Activated CD8-positive, alpha-beta memory T cell treated with anti-CD3 and anti-CD28 coated beads for 36 hours (primary cell): ENCODE measurements at regions not wholly inside any gene's neighbourhood (a gene's known extent, or its start where the extent isn't known, plus 50 kb on each side); places are given as distances from the start of the nearest gene placed in this dataset.
"Not testable (repeated sequence)": the region's sequence is repeated elsewhere in the genome, so short reads cannot be mapped to it uniquely, and the experiment has no call there.

Experiments used
- CTCF ChIA-PET: fragments of 350-600 bp; sonication (Branson Sonifier 250); formaldehyde crosslinking; loops from one replicate; lab custom pipeline; 2021; ENCODE audit warnings: antibody characterized with exemption; lab: Charles Lee
- POLR2A ChIA-PET: fragments of 350-600 bp; sonication (Branson Sonifier 250); formaldehyde crosslinking; loops from one replicate; lab custom pipeline; 2021; ENCODE audit warnings: antibody characterized with exemption; lab: Charles Lee

DNA sequence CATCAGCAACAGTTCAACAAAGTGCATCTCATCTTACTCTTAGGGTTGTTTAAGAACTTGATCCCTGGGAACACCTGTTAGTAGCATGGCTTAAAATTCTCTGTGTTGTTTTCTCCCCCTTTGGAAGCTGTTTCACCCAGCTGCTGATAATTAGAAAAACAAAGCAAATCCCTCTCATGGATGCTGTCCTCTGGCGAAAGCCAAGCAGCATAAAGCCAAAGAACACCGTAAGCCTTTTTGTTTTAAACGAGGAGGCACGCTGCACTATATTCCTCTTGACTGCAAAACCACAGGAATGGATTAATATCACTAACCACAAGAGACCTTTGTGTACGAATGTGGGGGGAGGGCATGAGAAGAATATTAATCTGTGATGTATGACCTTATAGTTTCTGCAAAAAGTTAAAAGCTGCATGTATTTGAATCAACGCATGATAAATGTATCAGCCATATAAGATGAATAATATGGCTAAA lies 923.2 kb downstream of the LTN1 start:
- ChIA-PET CTCF (no interaction called here), POLR2A (no interaction called here)

DNA sequence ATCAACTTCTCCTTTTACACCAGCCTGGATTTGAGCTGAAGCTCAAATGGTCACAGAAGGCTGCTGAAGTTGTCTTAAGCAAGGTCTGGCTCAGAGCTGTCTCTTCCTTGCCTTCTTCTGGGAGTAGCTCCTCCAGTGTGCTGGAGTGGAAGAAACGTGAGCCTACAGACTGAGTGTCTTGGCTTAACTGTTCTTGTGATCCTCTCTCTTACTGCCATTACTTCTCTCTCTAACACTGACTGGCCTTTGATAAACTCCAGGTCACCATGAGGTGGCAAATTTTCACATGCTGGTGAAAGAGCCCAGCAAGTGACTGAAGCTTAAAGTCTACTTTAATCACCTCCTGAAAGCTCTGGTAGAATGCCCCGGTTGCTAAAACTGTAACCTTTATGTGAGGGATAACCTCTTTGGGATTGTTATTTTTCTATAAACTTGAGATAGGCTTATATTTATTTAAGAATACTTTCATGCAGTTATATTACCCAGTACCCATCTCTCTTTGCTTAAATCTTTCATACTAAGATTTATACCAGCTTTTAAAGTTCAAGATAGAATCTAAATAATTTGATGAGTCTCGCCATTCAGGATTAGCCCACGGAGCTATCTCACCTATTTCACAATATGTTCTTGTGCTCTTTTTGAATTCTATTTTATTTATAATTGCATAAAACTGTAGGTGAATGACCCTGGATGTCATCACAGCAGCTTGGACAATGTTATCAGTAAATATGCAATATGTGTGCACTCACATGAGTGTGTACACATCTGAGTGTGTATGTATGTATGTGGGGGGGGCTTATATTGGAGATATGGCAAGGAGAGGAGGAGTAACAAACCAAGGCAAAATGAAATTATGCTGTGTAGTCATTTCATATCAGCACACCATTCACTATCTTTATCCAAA lies 924.0 kb downstream of the LTN1 start:
- ChIA-PET POLR2A (no interaction called here), CTCF (no interaction called here)

DNA sequence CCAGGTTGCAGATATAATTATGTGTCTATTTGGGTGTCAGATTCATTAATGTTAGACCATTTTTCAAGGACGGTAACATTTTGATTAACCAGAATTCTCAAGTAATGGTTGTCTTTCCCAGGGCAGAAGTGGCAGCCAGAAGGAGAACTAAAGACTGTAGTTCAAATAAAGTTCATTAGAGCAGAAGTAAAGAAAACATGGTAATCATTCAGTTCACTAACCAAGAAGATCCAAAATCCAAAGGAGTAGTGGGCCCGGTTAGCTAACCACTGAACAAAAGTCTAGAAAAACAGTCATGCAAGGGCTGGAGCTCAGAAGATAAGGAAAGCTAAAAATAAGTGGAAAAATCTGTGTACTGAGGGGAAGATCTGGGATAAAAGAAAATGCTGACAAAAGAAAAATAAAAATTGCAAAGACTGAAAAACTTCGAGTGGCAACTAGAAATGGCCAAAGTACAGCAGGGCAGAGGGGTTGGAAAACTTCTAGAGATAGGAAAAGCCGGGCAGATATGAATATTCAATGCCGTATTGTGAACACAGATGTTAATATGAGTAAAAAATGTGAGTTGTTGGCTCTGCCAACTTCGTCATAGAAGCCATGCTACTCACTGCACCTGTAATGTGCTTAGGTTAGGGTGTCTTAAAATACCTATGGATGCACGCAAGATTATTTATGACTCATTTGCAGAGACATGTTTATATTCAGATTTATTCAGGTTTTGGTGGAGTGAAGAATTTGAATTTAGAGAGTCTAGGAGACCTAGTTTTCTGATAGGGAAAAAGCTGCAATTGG lies 925.9 kb downstream of the LTN1 start:
- POLR2A ChIA-PET = interaction anchor here (0.7 kb wide), 1 partner anchor 289 kb away, joined by 3 read pairs; no protein-coding TSS in a partner anchor

DNA sequence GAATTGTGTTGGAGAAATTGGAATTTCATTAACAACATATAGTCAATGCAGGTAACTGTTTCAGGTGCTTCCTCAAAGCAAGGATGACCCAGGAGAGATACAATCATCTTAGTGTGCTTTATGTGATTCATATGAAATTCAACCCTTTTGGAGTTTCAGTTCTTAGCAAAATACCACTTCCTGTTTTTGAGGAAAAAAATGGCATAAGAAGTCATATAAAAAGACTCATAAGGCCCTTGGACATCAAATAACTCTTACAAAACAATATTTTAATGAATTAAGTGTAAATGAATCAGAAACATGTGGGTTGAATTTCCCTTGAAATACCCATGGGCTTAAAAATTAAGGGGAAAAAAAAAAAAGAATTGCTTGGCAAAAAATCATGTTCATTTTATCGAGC lies 926.6 kb downstream of the LTN1 start:
- POLR2A ChIA-PET = interaction anchor here (0.7 kb wide), 1 partner anchor 288 kb away, joined by 3 read pairs; no protein-coding TSS in a partner anchor

More for the DNA sequence above, 925.9 kb downstream of the LTN1 start:
- CTCF ChIA-PET = no interaction called here

DNA sequence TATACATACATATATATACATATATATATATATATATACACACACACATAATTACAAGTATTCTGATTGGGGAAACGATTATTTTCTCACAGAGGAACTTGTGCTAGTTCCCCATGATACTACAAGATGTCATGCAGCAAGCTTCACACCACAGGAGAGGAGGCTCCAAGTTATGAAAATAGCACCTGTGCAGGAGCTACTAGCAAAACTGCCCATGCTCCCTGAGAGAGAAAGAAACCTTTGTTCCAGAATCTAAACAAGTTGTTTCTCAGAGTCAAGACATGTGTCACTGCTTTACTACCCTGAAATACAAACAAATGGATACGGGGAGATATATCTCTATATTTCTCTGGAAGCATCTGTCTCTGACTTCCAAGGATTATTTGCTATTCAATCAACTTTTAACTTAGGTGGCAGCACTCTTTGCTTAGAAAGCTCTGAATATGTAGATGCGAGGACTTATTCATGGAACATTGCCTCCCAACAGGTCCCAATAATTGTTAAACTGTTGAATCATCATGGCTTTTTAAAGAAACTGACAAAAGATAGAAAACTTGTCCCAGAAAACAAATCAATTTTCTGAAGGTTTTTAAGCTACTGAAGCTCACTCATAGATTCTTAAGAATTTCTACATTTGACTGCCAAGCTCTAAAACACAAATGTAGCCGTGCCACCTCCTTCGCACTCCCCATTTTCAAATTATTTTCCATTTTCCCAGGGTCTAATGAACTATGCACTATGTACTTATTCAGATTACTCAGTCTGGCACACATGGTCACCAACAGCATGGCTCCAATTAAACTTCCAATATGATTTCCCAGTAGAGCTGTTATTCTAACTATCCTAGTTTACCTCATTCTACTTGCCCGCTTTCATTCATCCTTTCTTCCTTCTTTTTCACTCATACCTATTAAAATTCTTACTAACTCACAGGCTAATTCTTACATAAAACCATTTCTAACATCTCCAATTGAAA lies 929.1 kb downstream of the LTN1 start:
- ChIA-PET POLR2A (no interaction called here), CTCF (no interaction called here)

More for the DNA sequence above, 926.6 kb downstream of the LTN1 start:
- CTCF ChIA-PET = no interaction called here

DNA sequence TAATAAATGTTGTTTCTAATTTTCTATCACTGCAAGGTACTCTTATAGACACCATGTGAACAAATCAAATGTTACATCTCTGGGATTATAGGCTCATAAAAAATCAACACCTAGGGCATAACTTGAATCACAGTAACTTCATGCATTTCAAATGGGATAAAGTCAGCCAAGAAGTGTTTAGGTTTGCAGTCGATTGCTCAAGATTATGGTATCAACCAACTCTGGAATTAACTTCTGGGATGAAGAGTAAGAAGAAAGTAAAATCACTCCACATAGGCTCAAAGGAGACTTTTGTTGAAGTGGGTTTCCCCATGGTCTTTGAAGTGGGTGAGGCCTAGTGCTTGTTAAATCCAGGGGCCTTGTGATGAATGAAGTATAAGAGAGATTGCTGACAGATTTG lies 939.7 kb downstream of the LTN1 start:
- CTCF ChIA-PET, POLR2A ChIA-PET: not testable (repeated sequence)

DNA sequence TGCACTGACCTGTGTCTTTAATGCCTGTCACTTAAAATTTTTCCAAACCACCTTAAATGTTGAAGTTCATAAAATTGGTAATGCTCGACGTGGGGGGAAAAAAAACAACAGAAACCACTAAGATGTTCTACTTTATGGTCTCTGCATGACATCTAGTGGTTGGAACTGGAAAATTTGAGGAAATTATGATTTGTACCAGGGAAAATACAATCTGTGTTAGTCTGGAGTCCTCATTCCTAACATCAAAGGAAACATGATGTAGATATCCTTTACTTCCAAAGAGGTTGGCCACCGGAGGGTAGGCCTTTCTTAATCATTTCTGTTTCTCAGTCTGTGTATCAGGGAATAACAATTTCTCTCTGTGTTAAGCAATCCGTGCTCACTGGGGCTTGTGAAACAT lies 941.0 kb downstream of the LTN1 start:
- POLR2A ChIA-PET, CTCF ChIA-PET: not testable (repeated sequence)

DNA sequence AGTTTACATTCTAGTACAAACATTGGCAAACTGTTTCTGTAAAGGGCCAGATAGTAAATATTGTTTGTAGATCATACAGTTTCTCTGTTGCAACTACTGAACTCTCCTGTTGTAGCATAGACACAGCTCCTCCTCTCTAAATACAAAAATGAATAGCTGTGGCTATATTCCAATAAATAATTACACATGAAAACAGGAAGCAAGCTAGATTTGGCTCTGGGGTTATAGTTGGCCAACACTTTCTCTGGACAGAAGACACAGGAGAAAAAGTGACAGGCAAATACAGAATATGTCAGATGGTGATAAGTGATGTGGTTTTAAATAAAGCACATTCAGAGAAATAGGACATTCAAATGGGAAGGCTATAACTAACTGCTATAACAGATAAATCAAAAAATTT lies 957.0 kb downstream of the LTN1 start:
- CTCF ChIA-PET, POLR2A ChIA-PET: not testable (repeated sequence)

DNA sequence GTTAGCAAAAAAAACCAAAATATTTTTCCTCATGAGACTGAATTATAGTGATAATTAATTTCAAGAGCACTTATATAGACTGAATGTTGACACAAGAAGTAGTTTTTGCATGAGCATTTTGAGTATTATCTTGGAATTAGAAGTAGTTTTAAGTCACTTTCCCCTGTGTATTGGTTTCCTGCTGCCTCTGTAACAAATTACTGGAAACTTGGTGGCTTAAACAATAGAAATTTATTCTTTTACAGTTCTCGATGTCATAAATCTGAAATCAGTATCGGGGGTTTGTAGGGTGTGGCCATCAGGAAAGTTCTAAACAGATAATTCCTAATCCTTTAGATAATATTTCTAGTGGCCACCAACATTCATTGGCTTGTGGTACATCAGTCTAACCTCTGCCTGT lies 957.8 kb downstream of the LTN1 start:
- CTCF ChIA-PET, POLR2A ChIA-PET: not testable (repeated sequence)

DNA sequence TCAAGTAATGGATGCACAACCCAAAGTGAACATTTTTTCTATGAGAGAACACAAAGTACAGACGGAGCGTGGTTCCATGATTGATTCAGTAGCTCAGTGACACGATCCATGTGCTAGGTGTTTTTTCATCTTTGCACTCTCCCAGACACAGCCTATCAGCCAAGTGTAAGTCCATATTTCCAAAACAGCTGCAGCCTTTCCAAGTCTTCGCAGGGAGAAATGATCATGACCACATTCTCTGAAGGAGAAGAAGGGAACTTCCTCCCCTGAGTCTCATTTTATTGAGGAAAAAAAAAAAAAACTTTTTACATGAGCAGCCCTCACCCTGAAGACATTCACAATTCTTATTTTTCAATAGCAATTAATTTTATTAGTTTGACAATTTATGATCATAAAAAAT lies 958.3 kb downstream of the LTN1 start:
- POLR2A ChIA-PET, CTCF ChIA-PET: not testable (repeated sequence)

DNA sequence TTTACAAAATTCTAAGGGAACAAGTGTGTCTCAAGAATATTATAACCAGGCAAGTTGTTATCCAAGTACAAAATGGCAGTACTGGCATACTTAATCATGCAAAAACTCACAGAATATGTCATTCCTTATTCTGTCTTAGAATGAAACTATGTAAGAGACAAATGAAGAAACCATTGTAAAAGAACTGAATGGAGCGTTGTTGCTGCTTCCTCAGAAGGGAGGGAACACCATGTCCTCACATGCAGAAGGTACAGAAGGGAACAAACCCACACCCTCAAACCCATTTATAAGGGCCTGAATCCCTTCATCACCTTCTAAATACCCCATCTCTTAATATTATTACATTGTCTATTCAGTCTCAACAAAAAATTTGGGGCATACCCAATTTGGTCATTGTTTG lies 960.0 kb downstream of the LTN1 start:
- POLR2A ChIA-PET, CTCF ChIA-PET: not testable (repeated sequence)

DNA sequence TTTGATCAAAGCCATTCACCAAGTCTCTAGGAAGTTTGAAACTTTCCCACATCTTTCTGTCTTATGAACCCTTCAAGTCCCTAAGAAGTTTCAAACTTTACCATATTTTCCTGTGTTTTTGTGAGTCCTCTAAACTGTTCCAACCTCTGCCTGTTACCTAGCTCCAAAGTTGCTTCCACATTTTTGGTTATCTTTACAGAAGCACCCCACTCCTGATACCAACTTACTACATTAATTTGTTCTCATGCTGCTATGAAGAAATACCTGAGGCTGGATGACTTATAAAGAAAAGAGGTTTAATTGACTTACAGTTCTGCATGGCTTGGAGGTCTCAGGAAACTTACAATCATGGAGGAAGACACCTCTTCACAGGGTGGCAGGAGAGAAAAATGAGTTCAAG lies 961.6 kb downstream of the LTN1 start:
- CTCF ChIA-PET, POLR2A ChIA-PET: not testable (repeated sequence)

DNA sequence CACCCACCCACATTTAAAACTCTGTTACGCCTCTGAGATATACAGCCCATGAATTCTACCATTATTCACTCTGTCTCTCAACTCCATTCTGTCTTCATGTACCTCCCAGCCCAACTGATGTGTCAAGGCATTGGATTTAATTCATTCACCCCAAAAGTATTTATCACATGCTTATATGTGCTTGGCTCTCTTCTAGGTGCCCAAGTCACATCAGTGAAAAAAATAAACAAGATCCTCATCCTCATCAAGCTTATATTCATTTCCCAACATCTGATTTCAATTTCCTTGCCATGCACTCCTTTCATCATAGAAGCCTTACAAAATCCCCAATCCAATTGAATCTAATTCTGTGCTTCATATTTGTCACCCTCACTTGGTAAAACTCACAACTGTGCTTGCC lies 967.6 kb downstream of the LTN1 start:
- POLR2A ChIA-PET = no interaction called here
- CTCF ChIA-PET = no interaction called here

DNA sequence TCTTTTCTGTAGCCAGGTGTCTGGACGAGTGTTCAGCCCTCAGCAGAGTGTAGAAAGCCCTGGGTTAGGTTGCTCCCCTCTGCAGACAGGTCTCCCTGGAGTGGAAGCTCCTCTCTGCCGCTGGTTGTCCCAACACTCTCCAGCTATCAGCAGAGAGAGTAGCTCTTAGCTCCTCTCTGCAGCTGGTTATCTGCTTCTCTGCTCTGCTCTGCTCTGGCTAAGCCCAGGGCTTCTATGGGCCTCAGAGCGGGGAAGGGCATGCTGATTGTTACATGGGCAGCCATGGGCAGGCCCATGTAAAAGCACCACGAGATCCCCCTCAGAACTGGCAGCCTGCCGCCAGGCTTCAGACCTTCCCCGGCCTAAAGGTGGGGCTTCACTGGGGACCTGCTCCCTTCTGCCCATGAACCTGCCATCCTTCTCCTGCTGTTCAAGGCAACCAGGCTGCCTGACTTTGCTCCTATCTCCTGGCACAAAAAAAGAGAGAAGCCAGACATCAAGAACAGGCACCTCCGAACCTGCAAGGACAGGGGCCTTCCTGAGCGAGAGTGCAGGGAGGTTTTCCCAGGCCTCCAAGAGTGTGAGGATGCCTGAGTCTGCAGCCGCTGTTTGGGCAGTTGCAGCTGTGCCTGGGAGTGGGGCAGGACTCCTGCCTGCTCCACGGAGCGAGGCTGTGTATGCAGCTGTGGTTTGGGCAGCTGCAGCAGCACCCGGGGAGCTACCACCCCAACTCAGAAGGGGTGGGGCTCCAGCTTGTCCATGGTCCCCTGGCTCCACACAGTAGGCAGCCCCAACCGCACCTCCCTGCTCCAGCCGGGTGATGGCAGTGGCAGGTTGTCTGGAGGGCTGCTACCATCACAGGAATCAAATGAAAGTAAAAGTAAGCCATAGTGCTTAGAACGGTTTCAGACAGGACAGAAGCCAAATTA lies 973.7 kb downstream of the LTN1 start:
- ChIA-PET CTCF (no interaction called here), POLR2A (no interaction called here)

DNA sequence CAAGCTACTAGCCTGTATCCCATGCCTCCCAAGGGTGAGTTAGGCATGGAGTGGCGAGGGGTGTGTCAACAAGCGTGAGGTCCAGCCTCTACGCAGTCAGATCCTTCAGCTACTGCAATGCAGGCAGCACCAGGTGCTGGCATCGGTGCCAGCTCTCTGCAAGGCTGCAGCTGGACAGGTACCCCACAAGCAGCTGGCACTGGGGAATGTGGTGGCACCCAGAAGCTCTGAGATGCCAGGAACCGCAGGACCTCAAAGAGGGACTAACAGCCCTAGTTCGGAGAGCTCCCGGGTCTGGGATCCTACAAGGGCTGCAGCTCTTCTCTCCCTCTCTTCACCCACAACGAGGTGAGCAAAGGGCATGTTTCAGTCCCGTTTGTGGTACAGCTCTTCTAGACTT lies 974.5 kb downstream of the LTN1 start:
- CTCF ChIA-PET = no interaction called here
- POLR2A ChIA-PET = no interaction called here

DNA sequence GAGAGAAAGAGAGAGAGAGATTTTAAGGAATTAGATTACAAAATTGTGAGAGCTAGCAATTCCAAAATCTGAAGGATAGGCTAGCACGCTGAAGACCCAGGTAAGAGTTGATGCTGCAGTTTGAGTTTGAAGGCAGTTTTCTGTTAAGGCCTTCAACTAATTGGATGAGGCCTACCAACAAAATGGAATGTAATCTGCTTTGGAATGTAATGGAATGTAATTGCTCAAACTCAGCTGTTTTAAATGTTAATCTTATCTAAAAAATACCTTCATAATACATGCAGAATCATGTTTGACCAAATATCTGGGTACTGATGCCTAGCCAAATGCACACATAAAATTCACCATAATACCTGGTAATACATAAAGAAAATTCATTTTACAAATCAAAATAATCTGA lies 976.1 kb downstream of the LTN1 start:
- CTCF ChIA-PET = no interaction called here
- POLR2A ChIA-PET = no interaction called here

DNA sequence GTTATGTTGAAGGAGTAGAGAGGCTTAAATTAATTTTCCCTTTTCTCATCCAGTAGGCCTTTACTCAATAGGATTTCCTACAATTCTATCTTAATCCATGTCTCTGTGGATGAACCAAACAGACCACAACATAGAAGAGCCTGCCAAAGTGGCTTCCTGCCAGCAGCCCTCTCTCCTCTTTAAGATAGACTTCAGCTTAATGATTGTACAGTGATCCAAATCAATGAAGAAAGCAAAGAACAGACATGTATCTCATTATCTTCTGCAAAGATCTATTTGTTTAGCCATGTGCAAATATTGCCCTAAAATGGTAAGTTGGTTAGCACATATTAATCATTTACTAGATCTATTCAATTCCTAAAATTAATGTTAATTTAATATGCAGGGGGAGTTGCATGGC lies 979.6 kb downstream of the LTN1 start:
- POLR2A ChIA-PET, CTCF ChIA-PET: not testable (repeated sequence)

DNA sequence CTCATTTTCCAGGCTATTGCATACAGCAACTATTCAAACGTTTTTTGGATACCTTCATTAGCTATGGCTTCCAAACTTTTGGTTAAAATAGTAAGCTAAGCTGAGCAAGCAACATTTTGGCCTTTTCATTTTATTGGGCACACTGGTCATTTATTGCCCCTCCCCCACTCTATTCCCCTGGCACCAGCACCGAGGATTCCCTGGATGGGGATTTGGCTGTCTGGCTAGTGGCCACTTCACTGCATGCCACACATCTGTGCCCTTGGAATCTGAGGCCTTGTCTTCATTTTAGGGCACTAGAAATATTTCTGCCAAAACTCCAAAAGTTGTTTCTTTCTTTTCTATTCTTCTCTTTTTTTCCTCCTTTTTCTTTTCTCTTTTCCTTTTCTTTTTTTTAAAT lies 980.7 kb downstream of the LTN1 start:
- POLR2A ChIA-PET, CTCF ChIA-PET: not testable (repeated sequence)
